LHCN-M2 (cell line): ENCODE measurements at regions not wholly inside any gene's neighbourhood (a gene's known extent, or its start where the extent isn't known, plus 50 kb on each side); places are given as distances from the start of the nearest gene placed in this dataset.
A peak's percentile ranks its signal among the peaks of the same experiment; 100 is the strongest.
"Not testable (repeated sequence)": the region's sequence is repeated elsewhere in the genome, so short reads cannot be mapped to it uniquely, and the experiment has no call there.

Source experiments
- DNase-seq: peaks from one replicate; pipeline ENCODE4 v3.0.0-alpha.2; 2012; ENCODE audit warnings: low read depth

DNA sequence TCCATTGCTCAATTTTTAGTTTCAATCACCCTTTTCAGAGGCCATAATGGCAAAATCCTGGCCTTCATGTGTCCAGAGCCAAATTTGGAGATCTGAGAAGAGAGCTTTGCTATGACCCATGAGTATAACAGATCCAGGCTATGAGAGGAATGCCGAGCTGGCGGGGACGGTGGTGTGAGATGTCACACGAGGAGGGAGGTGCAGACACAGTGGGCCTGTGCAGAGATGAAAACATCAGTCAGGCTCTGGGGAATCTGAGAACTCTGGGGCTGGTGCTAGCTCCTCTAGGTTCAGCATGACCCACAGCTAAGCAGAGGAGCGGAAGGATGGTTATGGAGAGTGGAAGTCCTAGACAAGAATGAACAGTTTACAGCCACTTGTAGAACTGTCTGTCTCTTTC, 398.3 kb upstream of the ATP10A start:
- no peak for DNase-seq

DNA sequence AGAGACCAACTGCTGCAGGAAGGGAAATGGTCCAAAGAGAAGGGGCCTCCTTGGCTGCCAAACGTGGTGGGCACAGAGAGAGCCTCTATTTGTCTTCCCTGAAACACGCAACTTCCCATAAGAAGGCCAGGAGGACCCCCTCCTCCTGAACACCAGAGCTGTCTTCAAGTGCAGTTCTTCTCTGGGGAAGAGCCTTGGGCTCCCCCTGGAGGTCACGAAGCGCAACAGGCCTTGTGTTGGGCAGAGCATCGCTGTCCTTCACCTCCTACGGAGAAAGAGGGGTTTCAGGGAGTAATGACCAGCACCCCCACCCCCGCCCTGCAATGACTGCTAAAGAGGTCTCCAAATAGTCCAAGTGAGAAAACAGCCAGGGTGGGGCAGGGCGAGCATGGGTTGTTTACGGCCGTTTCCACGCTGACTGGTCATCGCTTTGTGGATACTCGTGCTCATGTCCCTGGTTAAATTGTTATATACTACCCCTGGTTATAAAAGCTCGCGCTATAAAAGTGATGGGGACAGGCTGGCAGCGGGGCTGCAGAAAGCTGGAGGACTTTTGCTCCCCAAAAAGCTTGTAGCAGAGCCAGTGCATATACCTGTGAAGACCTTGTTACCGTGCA, 397.5 kb upstream of the ATP10A start:
- peak; percentile 1 for DNase-seq

DNA sequence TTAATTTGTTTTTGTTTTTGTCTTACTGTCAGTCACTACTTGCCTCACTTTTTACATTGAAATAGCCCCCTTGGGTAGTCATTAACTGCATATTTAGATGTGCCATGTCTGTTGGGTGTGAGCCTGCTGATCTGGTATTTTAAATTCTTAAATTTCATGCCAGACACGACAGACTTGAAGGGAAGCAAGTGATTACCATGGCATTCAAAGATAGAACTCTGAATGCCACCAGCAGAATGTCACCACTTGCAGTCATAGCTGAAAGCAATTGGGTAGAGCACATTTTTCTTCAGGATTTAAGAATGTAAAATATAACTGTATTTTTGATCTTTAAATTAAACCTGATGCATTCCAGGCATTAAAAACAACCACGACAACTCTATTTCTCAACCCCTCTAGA, 396.5 kb upstream of the ATP10A start:
- DNase-seq: no peak

DNA sequence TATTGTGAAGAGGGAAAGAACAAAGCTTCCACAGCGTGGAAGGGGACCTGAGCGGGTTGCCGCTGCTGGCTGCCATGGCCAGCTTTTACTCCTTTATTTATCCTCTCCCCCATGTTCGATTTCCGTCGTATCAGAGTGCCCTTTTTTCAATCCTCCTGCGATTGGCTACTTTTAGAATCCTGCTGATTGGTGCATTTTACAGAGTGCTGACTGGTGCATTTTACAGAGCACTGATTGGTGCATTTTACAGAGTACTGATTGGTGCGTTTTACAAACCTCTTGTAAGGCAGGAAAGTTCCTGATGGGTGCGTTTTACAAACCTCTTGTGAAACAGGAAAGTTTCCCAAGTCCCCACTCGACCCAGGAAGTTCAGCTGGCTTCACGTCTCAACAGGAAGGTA, 381.7 kb upstream of the ATP10A start:
- not testable (repeated sequence) for DNase-seq

DNA sequence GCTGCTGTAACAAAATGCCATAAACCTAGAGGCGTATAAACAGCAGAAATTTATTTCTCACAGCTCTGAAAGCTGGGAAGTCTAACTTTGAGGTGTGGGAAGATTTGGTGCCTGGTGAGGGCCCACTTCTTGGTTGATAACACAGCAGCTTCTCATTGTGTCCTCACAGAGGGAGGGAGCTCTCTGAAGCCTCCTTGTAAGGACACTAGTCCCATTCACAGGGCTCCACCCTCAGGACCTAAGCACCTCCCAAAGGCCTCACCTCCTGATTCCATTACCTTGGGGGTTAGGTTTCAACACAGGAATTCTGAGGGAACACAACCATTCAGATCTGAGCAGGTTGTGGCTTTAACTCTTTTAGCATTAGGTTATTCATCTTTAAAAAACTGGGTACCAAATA, 380.3 kb upstream of the ATP10A start:
- no peak for DNase-seq

DNA sequence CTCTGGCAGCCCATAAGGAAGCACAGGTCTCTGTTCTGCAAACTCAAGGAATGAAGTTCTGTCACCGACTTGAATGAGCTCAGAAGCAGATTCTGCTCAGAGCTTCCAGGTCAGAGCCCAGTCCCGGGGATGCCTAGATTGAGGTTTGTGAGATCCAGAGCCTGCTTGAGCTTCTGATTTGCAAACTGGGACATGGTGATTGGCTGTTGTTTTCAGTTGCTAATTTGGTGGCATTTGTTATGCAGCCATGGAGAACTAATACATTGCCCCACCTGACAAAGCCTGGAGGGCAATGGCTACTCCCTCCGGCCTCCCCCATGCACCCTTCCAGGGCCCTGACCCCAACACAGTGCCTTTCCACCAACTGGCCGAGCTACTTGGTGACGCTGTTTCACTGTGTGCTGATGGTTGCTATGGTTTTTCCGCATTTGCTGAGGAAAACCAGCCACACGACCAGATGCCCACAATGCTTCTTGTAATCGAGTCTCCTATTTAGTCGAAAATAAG, 379.5 kb upstream of the ATP10A start:
- no peak for DNase-seq

DNA sequence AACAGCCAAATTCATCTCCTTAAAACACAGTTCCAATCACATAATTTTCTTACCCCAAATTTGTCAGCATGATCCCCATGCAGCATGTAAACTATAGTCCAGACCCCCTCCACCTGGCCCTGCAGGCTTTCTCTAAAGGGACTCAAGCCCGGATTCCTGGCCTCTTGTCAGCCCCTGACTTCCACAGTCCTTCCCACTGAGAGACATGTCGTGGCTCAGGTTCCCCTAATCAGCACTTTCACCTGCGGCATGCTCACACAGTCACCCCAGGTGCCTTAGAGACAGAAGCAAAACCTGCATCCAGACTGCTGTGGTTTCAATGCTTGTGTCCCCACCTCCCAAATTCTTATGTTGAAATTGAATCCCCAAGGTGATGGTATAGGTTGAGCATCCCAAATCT, 372.7 kb upstream of the ATP10A start:
- no peak for DNase-seq

DNA sequence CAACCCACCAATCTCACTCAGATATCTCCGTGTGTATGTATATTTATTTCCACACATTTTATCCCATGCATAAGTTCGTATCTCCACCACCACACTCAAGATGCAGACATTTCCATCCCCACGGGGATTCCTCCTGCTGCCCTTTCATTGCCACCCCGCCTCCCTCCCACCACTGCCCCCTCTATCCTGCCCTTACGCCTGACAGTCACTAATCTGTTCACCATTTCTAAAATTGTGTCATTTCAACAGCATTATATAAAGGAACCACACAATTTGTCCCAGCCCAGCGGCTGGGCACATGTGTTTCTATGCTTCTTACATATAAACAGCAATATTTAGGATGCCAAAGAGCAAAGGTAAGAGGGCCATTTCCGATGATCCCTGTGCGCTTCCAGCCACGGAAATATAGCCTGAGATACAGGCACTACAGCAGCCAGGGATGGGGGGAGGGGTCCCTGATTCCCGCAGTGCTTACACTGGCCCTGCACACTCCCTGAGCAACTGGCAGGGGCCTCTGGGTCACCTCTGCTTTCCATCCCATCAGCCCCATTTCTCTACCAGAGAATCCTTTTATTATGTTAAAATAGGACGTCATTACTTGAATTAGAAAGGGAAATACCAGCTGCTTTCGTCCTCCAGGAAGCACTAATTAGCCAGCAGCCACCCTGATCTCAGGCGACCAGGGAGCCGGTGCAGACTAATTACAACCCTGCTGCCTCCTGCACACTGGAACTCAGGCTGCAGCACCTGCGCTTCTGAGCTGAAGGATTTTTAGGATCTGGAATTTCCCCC, 372.0 kb upstream of the ATP10A start:
- DNase-seq: no peak

DNA sequence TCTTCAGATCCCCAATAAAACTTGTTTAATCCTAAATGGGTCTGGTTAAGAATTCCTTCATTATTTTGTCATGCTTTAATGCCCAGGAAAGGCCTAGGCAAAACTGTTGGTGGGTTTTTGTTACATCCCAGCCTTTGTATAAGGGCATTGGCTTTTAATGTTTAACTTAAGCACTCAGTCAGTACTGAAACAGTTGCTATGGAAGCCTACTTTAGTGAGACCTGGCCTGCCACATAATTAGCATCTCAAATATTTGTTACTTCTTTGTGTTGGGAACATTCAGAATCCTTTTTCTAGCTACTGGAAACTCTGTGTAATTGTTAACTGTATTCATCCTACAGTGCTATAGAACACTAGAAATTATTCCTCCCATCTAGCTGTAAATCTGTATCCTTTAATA, 369.6 kb upstream of the ATP10A start:
- no peak for DNase-seq

DNA sequence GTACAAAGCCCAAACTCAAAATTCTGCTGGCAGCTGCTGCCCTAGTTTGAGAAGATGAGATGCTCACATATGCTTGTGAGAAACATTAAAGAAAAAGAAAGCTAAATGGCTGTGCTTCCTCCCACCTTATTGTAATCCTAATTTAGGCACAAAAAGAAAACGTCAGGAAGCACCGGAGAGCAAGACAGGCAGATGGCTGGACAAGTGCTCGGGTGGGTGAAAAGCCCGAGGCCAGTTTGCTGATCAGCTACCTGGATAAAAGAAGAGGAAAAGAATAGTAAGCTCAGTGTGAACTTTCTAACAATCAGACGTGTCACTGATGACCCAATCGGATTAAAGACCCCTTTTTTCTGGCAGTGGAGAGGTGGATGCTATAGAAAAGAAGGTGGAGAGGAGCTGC, 368.0 kb upstream of the ATP10A start:
- no peak for DNase-seq

DNA sequence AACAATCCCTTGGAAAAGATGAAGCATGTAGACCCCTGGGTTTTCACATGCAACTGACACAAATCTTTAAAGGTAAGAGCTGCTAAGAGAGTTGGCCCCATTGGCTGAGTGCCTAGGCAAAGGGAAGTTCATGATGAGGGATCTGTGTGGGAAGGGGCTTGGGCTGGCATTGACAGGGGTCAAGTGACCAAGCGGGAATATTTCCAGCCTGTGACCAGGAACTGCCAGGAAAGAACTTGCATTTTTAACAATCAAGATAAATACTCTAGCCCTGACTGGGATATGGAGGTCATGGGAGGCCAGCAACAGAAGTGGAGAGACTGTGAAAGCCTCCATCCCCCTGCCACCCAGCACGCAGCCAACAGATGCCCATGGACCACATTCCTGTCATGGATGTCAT, 361.1 kb upstream of the ATP10A start:
- DNase-seq: no peak

DNA sequence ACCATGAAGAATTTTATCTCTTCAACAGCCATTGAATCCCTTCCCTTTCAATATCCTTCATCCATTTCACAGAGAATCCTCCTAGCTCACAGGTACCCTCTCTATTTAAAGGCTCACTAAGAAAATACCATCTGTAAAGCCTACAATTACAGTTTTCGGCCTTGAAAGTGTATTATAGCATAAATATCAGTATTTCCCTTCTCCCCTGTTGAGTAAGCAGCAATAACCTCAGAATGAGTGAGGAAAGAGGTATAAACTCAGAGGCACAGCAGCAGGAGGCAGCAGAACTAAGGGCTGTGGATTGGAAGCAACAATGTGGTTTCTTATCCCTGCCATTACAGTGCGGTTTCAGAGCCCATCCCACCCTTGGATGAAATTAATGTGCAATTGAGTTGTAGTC, 360.6 kb upstream of the ATP10A start:
- DNase-seq: no peak

DNA sequence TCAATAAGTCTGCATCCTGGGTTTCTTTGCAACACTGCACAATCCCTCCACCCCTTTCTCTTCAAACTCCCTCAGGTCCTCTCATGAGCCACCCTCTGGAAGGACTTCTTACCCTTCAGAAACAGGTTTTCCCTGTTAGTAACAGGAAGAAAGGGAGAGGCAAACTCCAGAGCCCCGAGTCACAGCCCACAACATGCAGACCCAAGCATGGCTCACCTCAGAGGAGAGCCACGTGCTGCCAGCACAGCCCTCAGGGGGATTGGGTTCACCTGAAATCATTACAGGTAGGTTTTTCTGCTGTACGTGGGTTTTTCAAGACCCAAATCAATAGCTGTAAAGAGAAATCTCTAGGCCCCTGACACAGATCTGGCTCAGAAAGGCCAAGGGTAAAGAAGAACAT, 359.7 kb upstream of the ATP10A start:
- DNase-seq: no peak

DNA sequence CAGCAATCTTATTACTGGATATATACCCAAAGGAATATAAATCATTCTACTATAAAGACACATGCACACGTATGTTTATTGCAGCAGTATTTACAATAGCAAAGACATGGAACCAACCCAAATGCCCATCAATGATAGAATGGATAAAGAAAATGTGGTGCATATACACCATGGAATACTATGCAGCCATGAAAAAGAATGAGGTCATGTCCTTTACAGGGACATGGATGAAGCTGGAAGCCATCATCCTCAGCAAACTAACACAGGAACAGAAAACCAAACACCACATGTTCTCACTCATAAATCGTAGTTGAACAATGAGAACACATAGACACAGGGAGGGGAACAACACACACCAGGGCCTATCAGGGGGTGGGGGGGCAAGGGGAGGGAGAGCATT, 353.9 kb upstream of the ATP10A start:
- DNase-seq: not testable (repeated sequence)

DNA sequence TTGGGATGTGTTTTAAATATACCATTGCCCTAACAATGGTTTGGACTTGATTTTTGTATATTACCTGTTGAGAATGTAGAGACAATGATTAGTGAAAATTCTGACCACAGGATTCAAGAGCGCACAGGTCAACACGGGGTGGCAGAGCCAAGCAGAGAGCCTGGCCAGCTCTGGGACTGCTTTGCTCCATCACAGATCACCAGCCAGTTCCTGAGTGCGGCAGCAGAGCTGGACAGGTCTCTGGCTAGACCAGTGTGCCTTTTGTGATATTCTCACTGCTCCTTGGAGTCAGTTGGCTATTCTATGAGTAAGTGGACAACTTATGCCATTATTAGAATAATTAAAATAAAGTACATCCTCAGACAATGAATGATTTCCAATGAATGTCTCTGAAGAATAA, 351.2 kb upstream of the ATP10A start:
- DNase-seq: no peak

DNA sequence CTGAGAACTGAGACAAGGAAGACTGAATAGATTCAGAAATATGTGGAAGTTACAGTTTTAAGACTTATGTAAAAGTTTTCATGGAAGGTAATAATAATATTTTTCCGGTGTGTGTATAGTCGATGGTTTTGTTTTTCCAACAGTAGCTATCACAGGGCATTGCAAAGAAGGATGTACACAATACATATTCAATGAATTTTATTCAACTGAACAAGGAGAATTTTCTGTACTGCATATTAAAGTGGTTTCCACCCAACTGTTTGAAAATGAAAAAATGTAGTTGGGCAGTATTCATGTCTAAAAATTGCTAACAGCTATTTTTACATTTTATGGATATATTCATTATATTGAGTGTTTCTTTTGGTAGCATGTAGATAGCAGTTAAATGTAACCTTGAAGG, 350.3 kb upstream of the ATP10A start:
- DNase-seq: no peak

DNA sequence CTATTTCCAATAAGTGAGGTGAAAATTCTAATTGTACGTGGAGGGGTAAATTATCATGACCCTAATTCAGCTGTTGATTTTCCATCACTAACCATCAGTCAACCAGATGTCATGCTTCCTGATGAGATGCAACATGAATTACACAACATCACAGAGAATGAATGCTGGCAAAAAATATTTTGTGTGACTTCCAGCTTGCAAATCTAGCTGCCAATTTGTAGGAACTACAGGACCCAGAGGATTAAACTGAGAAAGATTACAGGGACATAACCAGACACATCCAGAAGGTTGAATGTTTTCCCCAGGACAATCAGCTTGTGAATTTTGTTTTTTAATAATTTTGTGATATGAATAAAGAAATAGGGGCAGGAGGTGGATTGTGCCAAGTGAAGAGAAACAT, 349.0 kb upstream of the ATP10A start:
- DNase-seq: no peak

DNA sequence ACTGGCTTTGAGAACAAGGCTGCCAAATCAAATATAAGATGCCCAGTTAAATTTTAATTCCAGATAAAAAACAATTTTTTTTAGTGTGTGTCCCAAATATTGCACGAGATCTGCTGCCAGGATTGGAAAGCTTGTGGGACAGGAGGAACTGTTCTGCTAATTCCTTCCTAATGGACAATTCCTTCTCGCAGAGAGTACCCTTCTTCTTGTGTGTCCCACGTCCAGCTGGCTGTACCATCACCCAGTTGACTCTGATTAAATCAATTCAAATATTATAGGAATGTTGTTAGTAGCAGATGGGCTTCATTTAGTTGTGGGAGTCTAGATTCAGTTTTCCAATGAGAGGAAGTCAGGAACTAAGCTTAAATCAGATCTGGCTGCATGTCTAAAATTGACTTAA, 347.9 kb upstream of the ATP10A start:
- DNase-seq: no peak

DNA sequence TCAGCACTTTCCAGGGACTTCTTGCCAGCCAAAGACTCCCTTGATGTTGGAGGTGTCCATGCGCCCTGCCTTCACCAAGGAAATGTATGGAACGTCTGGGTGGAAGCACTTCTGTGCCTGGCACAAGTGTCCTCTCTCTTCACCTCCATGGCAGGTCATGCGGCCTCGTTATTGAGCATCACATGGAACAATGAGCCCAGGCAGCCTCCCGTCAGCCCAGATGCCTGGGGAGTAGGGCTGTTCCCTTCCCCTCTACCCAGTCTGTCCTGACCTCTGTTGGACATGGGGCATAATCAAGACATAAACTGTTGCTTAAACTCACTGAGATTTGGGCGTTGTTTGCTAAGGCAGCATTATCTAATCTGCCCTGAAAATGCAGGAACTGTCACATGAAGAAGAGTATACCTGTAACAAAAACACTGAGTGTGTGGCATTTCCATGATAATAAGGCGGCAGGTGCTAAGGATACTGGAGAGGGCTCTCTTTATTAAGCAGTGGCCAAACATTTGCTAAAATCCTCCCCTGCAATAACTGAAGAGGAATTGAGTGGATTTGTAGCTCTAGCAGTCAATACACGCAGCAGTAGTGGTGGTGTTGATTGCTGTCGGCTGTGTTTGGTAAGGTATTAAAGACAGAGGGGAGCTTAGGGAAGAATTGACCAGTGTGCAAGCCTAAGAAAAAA, 338.2 kb upstream of the ATP10A start:
- no peak for DNase-seq

DNA sequence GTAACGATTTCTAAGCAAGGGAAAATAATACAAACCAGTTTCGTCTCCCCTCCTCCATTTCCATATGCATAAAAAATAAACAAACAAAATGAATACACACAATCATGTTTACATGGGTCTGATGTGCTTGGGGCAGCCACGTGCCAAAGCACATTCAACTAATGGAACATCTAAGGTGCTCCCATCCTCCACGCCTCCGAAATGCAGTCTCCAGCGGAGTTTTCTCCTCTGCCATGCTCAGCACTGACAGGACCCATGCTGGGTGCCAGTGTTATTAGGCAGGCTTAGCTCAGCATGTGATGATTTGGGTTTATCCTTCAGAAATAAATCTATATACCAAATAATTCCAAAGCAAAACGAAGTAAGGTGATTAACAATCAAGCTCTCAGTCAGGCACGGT, 337.3 kb upstream of the ATP10A start:
- DNase-seq: no peak

DNA sequence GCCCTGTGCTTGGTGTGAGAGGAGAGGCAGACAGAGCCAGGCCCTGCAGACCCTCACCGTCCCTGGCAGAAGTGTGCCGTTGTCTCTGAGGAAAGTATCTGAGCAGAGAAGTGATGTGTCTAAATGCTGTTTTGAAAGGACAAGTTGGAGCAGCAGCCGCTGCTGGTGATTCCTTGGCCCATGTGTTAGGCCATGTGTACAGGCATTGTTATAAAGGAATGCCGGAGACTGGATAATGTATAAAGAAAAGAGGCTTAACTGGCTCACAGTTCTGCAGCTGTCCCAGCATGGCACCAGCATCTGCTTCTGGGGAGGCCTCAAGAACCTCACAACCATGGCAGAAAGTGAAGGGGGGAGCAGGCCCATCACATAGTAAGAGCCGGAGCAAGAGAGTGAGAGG, 334.6 kb upstream of the ATP10A start:
- DNase-seq: no peak

DNA sequence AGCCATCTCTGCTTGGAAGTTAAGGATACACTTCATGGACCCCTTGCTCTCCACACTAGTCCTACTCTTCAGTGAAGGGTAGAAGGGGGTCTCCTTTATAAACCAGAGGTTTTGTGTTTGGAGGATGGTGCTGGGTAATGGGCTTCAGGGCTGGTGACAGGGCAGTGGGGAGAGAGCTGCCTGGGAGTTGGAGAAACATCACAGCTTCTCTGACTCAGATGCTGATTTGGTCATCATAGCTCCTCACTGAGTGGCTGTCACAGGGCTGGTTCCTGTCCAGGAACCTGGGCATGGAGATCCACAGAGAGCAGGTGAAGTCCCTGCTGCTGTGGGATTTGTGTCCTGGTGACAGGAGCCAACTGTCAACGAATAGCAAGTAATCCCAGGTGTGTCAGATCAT, 333.9 kb upstream of the ATP10A start:
- no peak for DNase-seq

DNA sequence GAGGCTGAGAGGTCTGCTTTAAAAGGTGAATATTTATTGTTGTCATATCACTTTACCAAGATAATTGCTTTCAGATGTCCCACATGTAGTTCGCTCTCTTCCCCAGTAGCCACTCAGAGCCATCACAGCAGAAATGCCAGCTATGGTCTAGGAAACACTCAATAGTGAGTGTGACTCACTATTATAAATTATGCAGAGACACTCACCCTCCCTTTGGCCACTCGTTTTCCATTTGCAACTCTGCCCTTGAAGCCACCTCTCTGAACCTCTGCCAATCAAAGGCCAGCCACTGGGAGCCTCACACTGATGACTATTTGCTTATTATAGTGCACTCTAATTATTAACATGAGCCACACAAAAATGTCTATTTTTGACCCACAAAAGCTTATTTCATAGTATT, 328.1 kb upstream of the ATP10A start:
- no peak for DNase-seq
